Parathyroid adenoma (tissue), 2 donors: ENCODE measurements at regions not wholly inside any gene's neighbourhood (a gene's known extent, or its start where the extent isn't known, plus 50 kb on each side); places are given as distances from the start of the nearest gene placed in this dataset.

Experiments used
- H2AFZ ChIP-seq: fragments of 300-600 bp; sonication (generic); one replicate; pipeline ENCODE4 v1.7.0; 2017; ENCODE audit warnings: antibody characterized with exemption, mild to moderate bottlenecking
- H3K27ac ChIP-seq: fragments of 300-600 bp; sonication (generic); one replicate; pipeline ENCODE4 v1.7.0; 2017
- H3K27me3 ChIP-seq: fragments of 300-600 bp; sonication (generic); one replicate; pipeline ENCODE4 v1.7.0; 2017; ENCODE audit warnings: low read length; ENCODE audit not compliant: control insufficient read depth, insufficient read depth
- H3K36me3 ChIP-seq: fragments of 300-600 bp; sonication (generic); one replicate; pipeline ENCODE4 v1.7.0; 2017; ENCODE audit warnings: low read length; ENCODE audit not compliant: control insufficient read depth, insufficient read depth
- H3K4me1 ChIP-seq: fragments of 300-600 bp; sonication (generic); one replicate; pipeline ENCODE4 v1.7.0; 2017; ENCODE audit warnings: control low read depth
- H3K4me2 ChIP-seq: fragments of 300-600 bp; sonication (generic); one replicate; pipeline ENCODE4 v1.7.0; 2017; ENCODE audit warnings: low read length
- H3K4me3 ChIP-seq: fragments of 300-600 bp; sonication (generic); one replicate; pipeline ENCODE4 v1.7.0; 2017; ENCODE audit warnings: low read depth, low read length
- H3K79me2 ChIP-seq: fragments of 300-600 bp; sonication (generic); one replicate; pipeline ENCODE4 v1.7.0; 2017; ENCODE audit warnings: control low read depth
- H3K9ac ChIP-seq: fragments of 300-600 bp; sonication (generic); one replicate; pipeline ENCODE4 v1.7.0; 2017; ENCODE audit warnings: mild to moderate bottlenecking
- H3K9me3 ChIP-seq: fragments of 300-600 bp; sonication (generic); one replicate; pipeline ENCODE4 v1.7.0; 2017; ENCODE audit warnings: low read length; ENCODE audit not compliant: control insufficient read depth
- TF ChIP-seq, protein P1 (sequence below): fragments of 300-600 bp; sonication (generic); IDR thresholded peaks from one replicate; pipeline ENCODE4 v1.7.0; 2017; ENCODE audit warnings: antibody characterized with exemption, mild to moderate bottlenecking
- donor health status: primary hyperparathyroidism.

DNA sequence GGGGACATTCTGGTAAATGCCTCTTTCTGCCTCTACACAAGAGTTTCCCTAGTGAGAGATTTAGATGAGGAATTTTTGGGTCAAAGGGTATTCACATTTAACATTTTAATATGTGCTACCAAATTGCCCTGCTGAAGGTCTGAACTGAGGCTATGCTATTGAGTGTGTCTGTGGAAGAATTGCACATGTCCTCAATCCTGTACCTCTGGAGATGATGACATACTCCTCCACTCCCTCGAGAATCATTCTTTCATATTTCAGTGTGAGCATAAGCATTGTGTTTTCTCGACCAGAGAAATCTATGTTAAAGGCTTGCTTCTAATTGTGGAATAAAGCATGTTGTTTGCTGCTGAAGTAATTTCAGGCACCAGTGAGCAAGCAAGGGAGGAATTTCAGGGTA, 110.5 kb downstream of the TSN start:
- TF ChIP-seq, protein P1, sequence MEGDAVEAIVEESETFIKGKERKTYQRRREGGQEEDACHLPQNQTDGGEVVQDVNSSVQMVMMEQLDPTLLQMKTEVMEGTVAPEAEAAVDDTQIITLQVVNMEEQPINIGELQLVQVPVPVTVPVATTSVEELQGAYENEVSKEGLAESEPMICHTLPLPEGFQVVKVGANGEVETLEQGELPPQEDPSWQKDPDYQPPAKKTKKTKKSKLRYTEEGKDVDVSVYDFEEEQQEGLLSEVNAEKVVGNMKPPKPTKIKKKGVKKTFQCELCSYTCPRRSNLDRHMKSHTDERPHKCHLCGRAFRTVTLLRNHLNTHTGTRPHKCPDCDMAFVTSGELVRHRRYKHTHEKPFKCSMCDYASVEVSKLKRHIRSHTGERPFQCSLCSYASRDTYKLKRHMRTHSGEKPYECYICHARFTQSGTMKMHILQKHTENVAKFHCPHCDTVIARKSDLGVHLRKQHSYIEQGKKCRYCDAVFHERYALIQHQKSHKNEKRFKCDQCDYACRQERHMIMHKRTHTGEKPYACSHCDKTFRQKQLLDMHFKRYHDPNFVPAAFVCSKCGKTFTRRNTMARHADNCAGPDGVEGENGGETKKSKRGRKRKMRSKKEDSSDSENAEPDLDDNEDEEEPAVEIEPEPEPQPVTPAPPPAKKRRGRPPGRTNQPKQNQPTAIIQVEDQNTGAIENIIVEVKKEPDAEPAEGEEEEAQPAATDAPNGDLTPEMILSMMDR: no peak
- H2AFZ ChIP-seq: no peak overlapping the region
- no peaks in the 10 kb centered on the region for H3K4me1 ChIP-seq
- H3K9me3 ChIP-seq: no peaks in the 10 kb centered on the region
- H3K4me2 ChIP-seq: no peak overlapping the region
- H3K27me3 ChIP-seq: no peaks in the 10 kb centered on the region
- H3K36me3 ChIP-seq: no peaks in the 10 kb centered on the region
- no peak overlapping the region for H3K9ac ChIP-seq
- no peak overlapping the region for H3K27ac ChIP-seq
- H3K4me3 ChIP-seq: no peak overlapping the region
- H3K79me2 ChIP-seq: no peaks in the 10 kb centered on the region

DNA sequence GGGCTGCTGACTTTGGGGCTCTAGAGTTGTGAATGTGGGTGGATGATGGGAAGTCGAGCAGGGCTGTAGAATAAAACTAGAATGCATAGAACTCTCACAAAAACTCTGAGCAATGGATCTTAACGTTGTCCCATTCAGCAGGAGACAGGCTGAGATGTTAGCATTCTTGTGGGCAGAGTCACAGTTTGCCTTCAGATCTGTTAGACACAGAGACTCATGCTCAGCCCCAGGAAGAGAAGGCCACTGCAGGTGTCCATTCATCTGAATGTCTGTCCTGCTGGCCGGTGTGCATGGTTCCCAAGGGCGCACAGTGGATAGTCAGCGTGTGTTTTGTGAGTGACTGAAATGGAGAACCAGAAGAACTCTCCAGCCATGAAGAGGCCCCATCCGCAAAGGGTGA, 111.3 kb downstream of the TSN start:
- H3K27me3 ChIP-seq: no peaks in the 10 kb centered on the region
- no peak overlapping the region for H2AFZ ChIP-seq
- no peak overlapping the region for H3K4me2 ChIP-seq
- no peaks in the 10 kb centered on the region for H3K36me3 ChIP-seq
- H3K27ac ChIP-seq: no peak overlapping the region
- TF ChIP-seq, protein P1: no peak
- no peaks in the 10 kb centered on the region for H3K79me2 ChIP-seq
- no peaks in the 10 kb centered on the region for H3K4me1 ChIP-seq
- no peak overlapping the region for H3K9ac ChIP-seq
- no peak overlapping the region for H3K4me3 ChIP-seq
- no peaks in the 10 kb centered on the region for H3K9me3 ChIP-seq

DNA sequence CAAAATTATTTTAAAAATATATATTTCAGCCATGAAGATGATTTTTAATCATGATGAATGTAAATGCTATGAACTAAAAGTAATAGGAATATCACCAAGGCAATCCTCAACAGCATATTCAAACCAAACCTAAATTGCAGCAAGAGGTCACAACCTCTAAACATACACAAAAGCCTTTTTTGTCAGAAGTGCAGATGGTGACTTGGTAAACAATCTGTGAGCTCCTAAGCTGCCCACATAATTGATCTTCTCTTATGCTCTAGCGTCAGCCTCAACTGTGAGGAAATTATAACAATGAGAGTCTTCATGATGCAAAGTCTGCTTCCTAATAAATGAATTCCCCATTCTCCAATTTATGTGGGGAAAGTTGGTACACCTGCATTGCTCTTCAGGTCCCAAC, 113.2 kb downstream of the TSN start:
- no peaks in the 10 kb centered on the region for H3K4me1 ChIP-seq
- no peak overlapping the region for H3K9ac ChIP-seq
- H3K27ac ChIP-seq: no peak overlapping the region
- TF ChIP-seq, protein P1: no peak
- no peaks in the 10 kb centered on the region for H3K27me3 ChIP-seq
- no peak overlapping the region for H2AFZ ChIP-seq
- no peaks in the 10 kb centered on the region for H3K36me3 ChIP-seq
- no peaks in the 10 kb centered on the region for H3K9me3 ChIP-seq
- no peak overlapping the region for H3K4me3 ChIP-seq
- no peak overlapping the region for H3K4me2 ChIP-seq
- no peaks in the 10 kb centered on the region for H3K79me2 ChIP-seq

DNA sequence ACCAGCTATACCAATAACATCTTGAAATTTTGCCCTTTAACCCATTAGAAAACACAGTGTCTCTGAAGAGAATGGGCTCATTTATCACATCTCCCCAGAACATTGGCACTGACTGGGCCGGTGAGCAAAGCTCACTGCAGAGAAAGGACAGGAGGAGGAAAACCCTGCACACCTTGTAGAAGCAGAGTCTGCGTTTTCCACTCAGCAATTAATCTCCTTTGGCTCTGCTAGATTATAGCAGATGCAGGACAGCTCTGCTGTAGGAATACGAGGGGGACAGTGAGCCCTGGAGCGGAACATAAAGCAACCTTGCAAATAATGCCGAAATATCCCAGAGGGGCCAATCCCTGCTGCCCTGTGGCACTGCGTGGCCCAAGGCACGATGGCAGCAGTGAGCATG, 113.9 kb downstream of the TSN start:
- TF ChIP-seq, protein P1: no peak

DNA sequence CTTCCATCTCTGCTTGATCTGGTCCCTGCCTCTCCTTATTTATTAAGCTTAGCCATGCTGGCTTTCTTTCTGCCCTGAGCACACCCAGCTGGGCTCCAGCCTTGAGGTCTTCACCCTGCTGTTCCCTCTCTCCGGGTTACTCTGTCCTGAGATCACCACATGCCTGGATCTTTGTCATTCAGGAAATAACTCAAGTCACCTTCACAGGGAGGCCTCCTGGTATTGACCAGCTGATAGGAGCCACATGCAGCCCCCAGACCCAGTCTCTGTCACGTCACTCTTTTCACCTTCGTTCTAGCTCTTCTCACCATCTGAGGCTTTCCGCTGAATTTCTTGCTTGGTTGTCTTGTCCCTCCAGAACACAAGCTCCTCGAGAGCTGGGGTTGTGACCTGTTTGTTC, 114.4 kb downstream of the TSN start:
- H3K9ac ChIP-seq: no peak overlapping the region
- H3K9me3 ChIP-seq: no peaks in the 10 kb centered on the region
- TF ChIP-seq, protein P1: no peak
- H3K79me2 ChIP-seq: no peaks in the 10 kb centered on the region
- H3K4me3 ChIP-seq: no peak overlapping the region
- H3K36me3 ChIP-seq: no peaks in the 10 kb centered on the region
- H2AFZ ChIP-seq: no peak overlapping the region
- no peaks in the 10 kb centered on the region for H3K27me3 ChIP-seq
- H3K27ac ChIP-seq: no peak overlapping the region
- no peak overlapping the region for H3K4me2 ChIP-seq
- no peaks in the 10 kb centered on the region for H3K4me1 ChIP-seq

More for the DNA sequence above, 113.9 kb downstream of the TSN start:
- Histone ChIP-seq H3K4me2 (no peak overlapping the region), H3K36me3 (no peaks in the 10 kb centered on the region), H3K27me3 (no peaks in the 10 kb centered on the region), H3K9me3 (no peaks in the 10 kb centered on the region), H3K79me2 (no peaks in the 10 kb centered on the region), H3K4me1 (no peaks in the 10 kb centered on the region), H2AFZ (no peak overlapping the region), H3K9ac (no peak overlapping the region), H3K4me3 (no peak overlapping the region), H3K27ac (no peak overlapping the region)
